ENCODE measurements at regions not wholly inside any gene's neighbourhood (a gene's known extent, or its start where the extent isn't known, plus 50 kb on each side); places are given as distances from the start of the nearest gene placed in this dataset.
"Not testable (repeated sequence)": the region's sequence is repeated elsewhere in the genome, so short reads cannot be mapped to it uniquely, and the experiment has no call there.

- not testable (repeated sequence) for H3K27me3 Mint-ChIP-seq; H3K36me3 Mint-ChIP-seq (ENCODE audit: insufficient read depth); H3K4me1 Mint-ChIP-seq (ENCODE audit: low read depth); H3K27ac Mint-ChIP-seq; DNase-seq (ENCODE audit: low spot score, unreplicated experiment); H3K4me3 Mint-ChIP-seq (ENCODE audit: low read depth)
- peaks cover 36% of the 10 kb centered on the region for H3K9me3 Mint-ChIP-seq (ENCODE audit: low read depth)
Observed at GRCh38 chr1:2851918-2852317, 50.4 kb upstream of the TTC34 start.

DNA sequence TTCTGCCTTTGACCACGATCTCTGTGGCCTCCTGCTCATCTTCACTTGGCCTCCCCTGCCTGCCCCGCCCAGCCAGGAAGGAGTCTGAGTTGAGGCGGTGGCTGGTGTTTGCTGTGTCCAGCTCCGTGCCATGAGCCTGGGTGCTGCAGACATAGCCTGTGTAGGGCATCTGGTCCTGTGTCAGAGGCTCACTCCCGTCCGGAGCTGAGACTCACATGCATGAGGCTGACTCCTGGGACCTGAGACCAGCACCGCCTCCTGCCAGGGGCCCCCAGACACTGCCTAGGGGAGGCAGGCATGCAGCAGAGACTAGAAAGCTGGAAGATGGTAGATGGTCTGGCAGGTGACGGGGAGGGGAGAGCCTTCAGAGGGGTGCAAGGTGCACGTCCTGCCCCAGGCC is 52.2 kb upstream of the TTC34 start:
- Mint-ChIP-seq H3K9me3 (ENCODE audit: low read depth) (peaks cover 41% of the 10 kb centered on the region), H3K27ac (no peak overlapping the region), H3K4me3 (ENCODE audit: low read depth) (no peak overlapping the region), H3K4me1 (ENCODE audit: low read depth) (no peaks in the 10 kb centered on the region), H3K36me3 (ENCODE audit: insufficient read depth) (peaks cover 4% of the 10 kb centered on the region), H3K27me3 (no peaks in the 10 kb centered on the region)
- no peak for TF ChIP-seq CTCF (IDR thresholded peaks at IDR 0.05; ENCODE audit: unreplicated experiment)
- no peak for DNase-seq (ENCODE audit: low spot score, unreplicated experiment)

GRCh38 chr1:2854151-2854550 is 52.7 kb upstream of the TTC34 start:
- Mint-ChIP-seq H3K4me3 (ENCODE audit: low read depth) (no peak overlapping the region), H3K9me3 (ENCODE audit: low read depth) (peaks cover 45% of the 10 kb centered on the region), H3K36me3 (ENCODE audit: insufficient read depth) (peaks cover 6% of the 10 kb centered on the region), H3K27ac (no peak overlapping the region), H3K4me1 (ENCODE audit: low read depth) (no peaks in the 10 kb centered on the region), H3K27me3 (no peaks in the 10 kb centered on the region)
- DNase-seq (ENCODE audit: low spot score, unreplicated experiment) = no peak
- TF ChIP-seq CTCF (IDR thresholded peaks at IDR 0.05; ENCODE audit: unreplicated experiment) = no peak

DNA sequence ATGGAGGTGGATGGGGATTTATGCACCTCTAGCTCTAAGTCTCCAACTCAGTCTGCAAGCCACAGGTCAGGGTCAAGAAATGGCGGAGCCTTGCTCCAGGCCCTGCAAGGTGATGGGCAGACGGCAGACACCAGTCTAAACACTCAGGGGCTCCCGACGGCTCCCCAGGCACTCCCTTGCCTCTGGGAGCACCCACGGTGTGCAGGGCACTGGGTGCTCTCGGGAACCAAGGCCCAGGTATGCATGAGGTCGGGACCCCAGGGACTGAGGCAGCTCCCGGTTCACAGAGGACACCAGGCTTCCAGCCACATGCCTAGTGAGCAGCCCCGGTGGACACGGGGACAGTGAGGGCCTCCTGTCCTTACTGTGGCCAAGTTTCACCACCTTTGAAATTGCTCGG is 53.1 kb upstream of the TTC34 start:
- no peak for DNase-seq (ENCODE audit: low spot score, unreplicated experiment)
- H3K9me3 Mint-ChIP-seq (ENCODE audit: low read depth) = peaks cover 45% of the 10 kb centered on the region
- no peaks in the 10 kb centered on the region for H3K4me1 Mint-ChIP-seq (ENCODE audit: low read depth)
- no peaks in the 10 kb centered on the region for H3K27me3 Mint-ChIP-seq
- H3K4me3 Mint-ChIP-seq (ENCODE audit: low read depth) = no peak overlapping the region
- TF ChIP-seq CTCF (IDR thresholded peaks at IDR 0.05; ENCODE audit: unreplicated experiment) = no peak
- H3K36me3 Mint-ChIP-seq (ENCODE audit: insufficient read depth) = peaks cover 6% of the 10 kb centered on the region
- H3K27ac Mint-ChIP-seq = no peak overlapping the region

DNA sequence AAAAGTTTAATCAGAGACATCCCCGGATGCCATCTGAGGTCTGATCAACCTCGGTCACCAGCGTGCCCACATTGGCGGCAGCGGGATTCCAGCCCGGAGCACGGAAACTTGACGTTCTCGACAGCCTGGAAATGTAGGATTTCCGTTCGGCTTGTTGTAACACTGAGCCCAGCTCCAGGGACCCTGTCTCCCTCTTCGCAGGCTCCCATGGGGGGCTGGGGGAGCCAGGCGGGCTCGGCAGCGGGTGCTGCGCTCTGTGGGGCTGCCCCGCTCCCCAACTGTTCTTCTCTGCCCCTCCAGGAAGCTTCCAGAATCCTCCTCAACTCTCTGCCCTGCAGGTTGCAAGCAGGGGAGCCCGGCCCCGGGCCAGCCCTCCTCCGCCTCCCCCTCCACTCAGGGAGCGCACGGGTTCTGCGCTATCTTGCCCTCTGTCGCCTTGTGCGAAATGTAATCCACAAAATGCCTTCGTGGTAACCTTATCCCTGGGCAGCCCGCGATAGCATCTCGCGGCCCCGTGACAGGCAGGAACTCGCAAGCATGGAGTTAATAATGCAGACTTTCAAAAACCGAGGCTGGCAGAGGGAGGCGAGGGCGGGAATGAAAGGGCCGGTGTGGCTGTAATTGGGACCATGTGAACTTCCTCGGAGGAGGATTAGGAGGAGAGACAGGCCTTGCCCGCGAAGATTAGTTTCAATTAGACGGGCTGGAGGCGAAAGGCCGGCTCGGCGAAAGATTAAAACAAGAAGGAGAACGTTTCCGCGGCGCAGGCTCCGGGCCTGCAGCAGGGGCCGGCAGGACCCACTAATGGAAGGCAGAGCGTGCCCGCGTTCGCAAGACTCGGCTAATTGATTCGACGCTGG is 53.9 kb upstream of the TTC34 start:
- peaks cover 40% of the 10 kb centered on the region for H3K9me3 Mint-ChIP-seq (ENCODE audit: low read depth)
- no peak for DNase-seq (ENCODE audit: low spot score, unreplicated experiment)
- no peaks in the 10 kb centered on the region for H3K4me1 Mint-ChIP-seq (ENCODE audit: low read depth)
- TF ChIP-seq CTCF (IDR thresholded peaks at IDR 0.05; ENCODE audit: unreplicated experiment) = no peak
- peaks cover 6% of the 10 kb centered on the region for H3K36me3 Mint-ChIP-seq (ENCODE audit: insufficient read depth)
- H3K27ac Mint-ChIP-seq = no peak overlapping the region
- H3K27me3 Mint-ChIP-seq = no peaks in the 10 kb centered on the region
- no peak overlapping the region for H3K4me3 Mint-ChIP-seq (ENCODE audit: low read depth)

- Mint-ChIP-seq H3K4me1 (ENCODE audit: low read depth) (no peaks in the 10 kb centered on the region), H3K9me3 (ENCODE audit: low read depth) (peaks cover 34% of the 10 kb centered on the region), H3K4me3 (ENCODE audit: low read depth) (no peak overlapping the region), H3K27me3 (no peaks in the 10 kb centered on the region), H3K27ac (no peak overlapping the region), H3K36me3 (ENCODE audit: insufficient read depth) (peaks cover 6% of the 10 kb centered on the region)
- no peak for DNase-seq (ENCODE audit: low spot score, unreplicated experiment)
- TF ChIP-seq CTCF (IDR thresholded peaks at IDR 0.05; ENCODE audit: unreplicated experiment) = no peak
Observed at GRCh38 chr1:2856066-2856390, 54.5 kb upstream of the TTC34 start.
